ENCODE measurements at regions not wholly inside any gene's neighbourhood (a gene's known extent, or its start where the extent isn't known, plus 50 kb on each side); places are given as distances from the start of the nearest gene placed in this dataset.
A peak's percentile ranks its signal among the peaks of the same experiment; 100 is the strongest.
"Not testable (repeated sequence)": the region's sequence is repeated elsewhere in the genome, so short reads cannot be mapped to it uniquely, and the experiment has no call there.

DNA sequence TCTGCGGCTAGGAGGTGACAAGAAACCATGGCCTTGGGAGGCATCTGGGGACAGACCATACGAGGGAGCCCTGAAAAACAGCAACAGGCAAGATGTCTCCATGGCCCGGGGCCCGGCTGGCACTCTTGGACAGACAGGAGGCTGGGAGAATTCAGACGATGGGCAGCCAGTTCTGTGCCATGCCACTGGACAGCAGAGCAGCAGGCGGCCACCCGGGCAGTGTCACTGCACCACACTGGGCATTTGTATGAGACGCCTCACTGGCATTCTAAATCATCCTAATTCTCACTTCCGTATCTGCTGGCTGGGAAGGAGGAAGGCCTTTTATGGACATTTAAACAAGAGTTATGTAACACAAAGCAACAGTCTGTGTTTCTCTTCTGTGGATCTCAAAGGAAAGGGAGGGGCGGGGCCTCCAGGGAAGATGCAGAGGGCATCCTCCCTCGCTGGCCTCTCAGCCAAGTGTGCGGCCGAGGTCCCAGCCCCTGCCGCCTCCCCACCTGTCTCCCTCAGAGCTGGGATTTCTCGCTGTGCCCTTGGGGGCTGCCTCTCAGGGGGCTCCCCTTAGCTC, 350.3 kb downstream of the SHANK2 start:
- Histone ChIP-seq H3K9me3 (peaks cover 4% of the 10 kb centered on the region), H3K27ac (no peak overlapping the region), H3K27me3 (ENCODE audit: insufficient read depth in 3 of 3, low read length in 2 of 3) (peaks cover 0 to 8% (median 4%) of the 10 kb centered on the region in 3 donors), H3K4me3 (no peak overlapping the region), H3K36me3 (ENCODE audit: insufficient read depth in 1 of 2, low read depth in 1 of 2) (no peaks in the 10 kb centered on the region), H3K4me1 (no peaks in the 10 kb centered on the region)
- DNase-seq (no peak), ATAC-seq (no peak)
- TF ChIP-seq, protein P1, sequence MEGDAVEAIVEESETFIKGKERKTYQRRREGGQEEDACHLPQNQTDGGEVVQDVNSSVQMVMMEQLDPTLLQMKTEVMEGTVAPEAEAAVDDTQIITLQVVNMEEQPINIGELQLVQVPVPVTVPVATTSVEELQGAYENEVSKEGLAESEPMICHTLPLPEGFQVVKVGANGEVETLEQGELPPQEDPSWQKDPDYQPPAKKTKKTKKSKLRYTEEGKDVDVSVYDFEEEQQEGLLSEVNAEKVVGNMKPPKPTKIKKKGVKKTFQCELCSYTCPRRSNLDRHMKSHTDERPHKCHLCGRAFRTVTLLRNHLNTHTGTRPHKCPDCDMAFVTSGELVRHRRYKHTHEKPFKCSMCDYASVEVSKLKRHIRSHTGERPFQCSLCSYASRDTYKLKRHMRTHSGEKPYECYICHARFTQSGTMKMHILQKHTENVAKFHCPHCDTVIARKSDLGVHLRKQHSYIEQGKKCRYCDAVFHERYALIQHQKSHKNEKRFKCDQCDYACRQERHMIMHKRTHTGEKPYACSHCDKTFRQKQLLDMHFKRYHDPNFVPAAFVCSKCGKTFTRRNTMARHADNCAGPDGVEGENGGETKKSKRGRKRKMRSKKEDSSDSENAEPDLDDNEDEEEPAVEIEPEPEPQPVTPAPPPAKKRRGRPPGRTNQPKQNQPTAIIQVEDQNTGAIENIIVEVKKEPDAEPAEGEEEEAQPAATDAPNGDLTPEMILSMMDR (IDR thresholded peaks at IDR 0.05): no peak
- 25 to 33% (median 26%) methylated on average over 14 to 15 of the region's 15 CpGs for WGBS, 3 donors
- intact Hi-C loops (cut with DNase I): no loop called here

DNA sequence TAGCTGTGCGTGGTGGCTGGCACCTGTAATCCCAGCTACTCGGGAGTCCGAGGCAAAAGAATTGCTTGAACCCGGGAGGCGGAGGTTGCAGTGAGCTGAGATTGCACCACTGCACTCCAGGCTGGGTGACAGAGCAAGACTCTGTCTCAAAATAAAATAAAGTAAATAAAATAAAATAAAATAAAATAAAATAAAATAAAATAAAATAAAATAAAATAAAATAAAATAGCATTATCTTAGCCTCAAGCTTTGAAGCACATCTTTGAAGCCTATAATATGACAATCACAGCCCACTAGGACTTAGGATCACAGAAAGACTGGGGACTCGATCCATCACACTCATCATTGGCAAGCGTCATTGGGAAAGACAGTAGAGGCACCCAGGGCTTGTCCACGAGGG, 349.1 kb downstream of the SHANK2 start:
- H3K27ac ChIP-seq; H3K36me3 ChIP-seq (ENCODE audit: insufficient read depth in 1 of 2, low read depth in 1 of 2); intact Hi-C loops (cut with DNase I); ATAC-seq; H3K9me3 ChIP-seq; H3K27me3 ChIP-seq (ENCODE audit: insufficient read depth in 3 of 3, low read length in 2 of 3); H3K4me3 ChIP-seq; H3K4me1 ChIP-seq; DNase-seq: not testable (repeated sequence)
- 90 to 92% (median 91%) methylated on average over 8 of the region's 8 CpGs for WGBS, 3 donors

DNA sequence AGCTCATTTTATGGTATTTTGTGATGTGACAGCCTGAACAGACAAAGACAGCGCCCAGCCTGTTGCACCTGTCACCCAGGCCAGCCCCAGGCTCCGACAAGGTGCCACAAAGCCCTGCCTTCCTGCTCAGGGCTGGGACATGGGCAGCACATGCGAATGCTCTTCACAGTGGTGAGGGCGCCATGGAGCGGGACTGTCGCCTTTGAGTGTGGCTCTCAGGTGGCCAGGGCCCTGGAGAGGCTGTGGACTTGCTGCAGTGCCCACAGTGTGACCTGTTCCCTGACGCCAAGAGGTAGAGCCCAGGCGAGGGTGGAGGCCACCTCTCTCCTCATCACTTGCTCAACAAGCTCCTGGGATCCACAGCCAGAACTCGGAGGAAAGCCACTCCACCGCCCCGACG, 346.3 kb downstream of the SHANK2 start:
- Histone ChIP-seq H3K4me1 (no peaks in the 10 kb centered on the region), H3K27me3 (ENCODE audit: insufficient read depth in 3 of 3, low read length in 2 of 3) (peaks cover 0 to 17% (median 7%) of the 10 kb centered on the region in 3 donors), H3K27ac (no peak overlapping the region), H3K36me3 (ENCODE audit: insufficient read depth in 1 of 2, low read depth in 1 of 2) (no peaks in the 10 kb centered on the region), H3K9me3 (no peaks in the 10 kb centered on the region), H3K4me3 (no peak overlapping the region)
- intact Hi-C loops (cut with DNase I): no loop called here
- TF ChIP-seq, protein P1 (IDR thresholded peaks at IDR 0.05): no peak
- DNase-seq (peak in 1 of 2 donors; percentile 28), ATAC-seq (no peak)
- 87 to 90% (median 90%) methylated on average over 12 of the region's 12 CpGs for WGBS, 3 donors

DNA sequence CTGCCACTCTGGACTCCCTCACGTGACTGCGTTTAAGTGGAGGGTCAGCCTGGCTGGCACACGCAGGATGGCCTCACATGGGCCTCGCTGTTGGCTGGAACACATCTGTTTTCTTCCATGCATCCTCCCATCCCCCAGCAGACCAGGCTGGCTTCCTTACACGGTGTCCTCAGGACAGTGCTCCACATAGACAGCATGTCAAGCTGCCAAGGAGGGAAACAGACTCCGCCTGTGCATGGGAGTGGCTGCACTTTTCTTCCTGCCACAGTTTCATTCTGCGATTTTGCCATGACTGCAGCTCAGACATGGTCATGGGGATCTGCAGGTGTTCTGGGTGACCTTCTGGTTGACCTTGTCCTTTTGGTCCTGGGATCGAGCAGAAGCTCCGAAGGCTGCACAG, 344.2 kb downstream of the SHANK2 start:
- Histone ChIP-seq H3K4me1 (no peaks in the 10 kb centered on the region), H3K36me3 (ENCODE audit: insufficient read depth in 1 of 2, low read depth in 1 of 2) (no peaks in the 10 kb centered on the region), H3K27me3 (ENCODE audit: insufficient read depth in 3 of 3, low read length in 2 of 3) (peaks cover 0 to 17% (median 7%) of the 10 kb centered on the region in 3 donors), H3K9me3 (no peaks in the 10 kb centered on the region), H3K27ac (no peak overlapping the region), H3K4me3 (no peak overlapping the region)
- TF ChIP-seq, protein P1 (IDR thresholded peaks at IDR 0.05): no peak
- intact Hi-C loops (cut with DNase I): no loop called here
- DNase-seq (no peak), ATAC-seq (no peak)
- 37 to 44% (median 39%) methylated on average over 9 of the region's 9 CpGs for WGBS, 3 donors

DNA sequence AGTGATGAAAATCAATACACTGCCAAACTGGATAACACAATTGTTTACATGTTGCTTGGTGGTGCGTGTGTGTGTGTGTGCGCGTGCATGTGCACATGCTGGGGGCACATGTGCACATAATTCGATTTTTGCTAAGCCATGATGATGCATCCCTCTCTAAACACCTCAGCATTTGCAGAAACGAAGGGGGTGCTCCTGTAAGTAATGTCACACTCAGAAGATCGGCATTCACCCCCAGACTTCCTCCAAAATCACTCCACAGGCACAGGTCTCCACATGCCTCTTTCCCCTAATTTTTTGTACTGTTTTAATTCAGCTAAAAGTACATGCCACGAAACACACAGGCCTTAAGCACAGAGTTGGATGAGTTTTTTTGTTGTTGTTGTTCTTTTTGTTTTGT, 341.5 kb downstream of the SHANK2 start:
- DNase-seq (no peak), ATAC-seq (no peak)
- Histone ChIP-seq H3K36me3 (ENCODE audit: insufficient read depth in 1 of 2, low read depth in 1 of 2) (no peaks in the 10 kb centered on the region), H3K4me3 (no peak overlapping the region), H3K4me1 (no peaks in the 10 kb centered on the region), H3K27ac (no peak overlapping the region), H3K27me3 (ENCODE audit: insufficient read depth in 3 of 3, low read length in 2 of 3) (peaks cover 0 to 20% (median 4%) of the 10 kb centered on the region in 3 donors), H3K9me3 (no peaks in the 10 kb centered on the region)
- TF ChIP-seq, protein P1 (IDR thresholded peaks at IDR 0.05): no peak
- WGBS, 3 donors: 84 to 92% (median 84%) methylated on average over 7 of the region's 7 CpGs
- intact Hi-C loops (cut with DNase I): no loop called here
